ENCODE measurements at regions not wholly inside any gene's neighbourhood (a gene's known extent, or its start where the extent isn't known, plus 50 kb on each side); places are given as distances from the start of the nearest gene placed in this dataset.

GRCh38 chr10:65350611-65351010, 1575.2 kb upstream of the LRRTM3 start:
- Histone ChIP-seq H3K4me3 (ENCODE audit: low read depth, low read length) (no peak overlapping the region), H3K9me3 (no peaks in the 10 kb centered on the region), H3K27me3 (replicated peaks; ENCODE audit: control insufficient read depth, insufficient read depth, low read length) (no peaks in the 10 kb centered on the region), H3K4me1 (no peaks in the 10 kb centered on the region; the same call in 1 of the 2 replicates), H3K36me3 (ENCODE audit: control insufficient read depth, insufficient read depth, low read length) (no peaks in the 10 kb centered on the region)
- Mint-ChIP-seq H3K4me1 (ENCODE audit: low read depth, unreplicated experiment) (no peaks in the 10 kb centered on the region), H3K27ac (ENCODE audit: unreplicated experiment) (no peak overlapping the region), H3K9me3 (ENCODE audit: unreplicated experiment) (no peaks in the 10 kb centered on the region), H3K27me3 (ENCODE audit: insufficient read depth, unreplicated experiment) (no peaks in the 10 kb centered on the region), H3K36me3 (ENCODE audit: insufficient read depth, unreplicated experiment) (no peaks in the 10 kb centered on the region), H3K4me3 (ENCODE audit: unreplicated experiment) (no peak overlapping the region)
- ChIA-PET CTCF (no interaction called here), POLR2A (no interaction called here)
- TF ChIP-seq, protein P1, sequence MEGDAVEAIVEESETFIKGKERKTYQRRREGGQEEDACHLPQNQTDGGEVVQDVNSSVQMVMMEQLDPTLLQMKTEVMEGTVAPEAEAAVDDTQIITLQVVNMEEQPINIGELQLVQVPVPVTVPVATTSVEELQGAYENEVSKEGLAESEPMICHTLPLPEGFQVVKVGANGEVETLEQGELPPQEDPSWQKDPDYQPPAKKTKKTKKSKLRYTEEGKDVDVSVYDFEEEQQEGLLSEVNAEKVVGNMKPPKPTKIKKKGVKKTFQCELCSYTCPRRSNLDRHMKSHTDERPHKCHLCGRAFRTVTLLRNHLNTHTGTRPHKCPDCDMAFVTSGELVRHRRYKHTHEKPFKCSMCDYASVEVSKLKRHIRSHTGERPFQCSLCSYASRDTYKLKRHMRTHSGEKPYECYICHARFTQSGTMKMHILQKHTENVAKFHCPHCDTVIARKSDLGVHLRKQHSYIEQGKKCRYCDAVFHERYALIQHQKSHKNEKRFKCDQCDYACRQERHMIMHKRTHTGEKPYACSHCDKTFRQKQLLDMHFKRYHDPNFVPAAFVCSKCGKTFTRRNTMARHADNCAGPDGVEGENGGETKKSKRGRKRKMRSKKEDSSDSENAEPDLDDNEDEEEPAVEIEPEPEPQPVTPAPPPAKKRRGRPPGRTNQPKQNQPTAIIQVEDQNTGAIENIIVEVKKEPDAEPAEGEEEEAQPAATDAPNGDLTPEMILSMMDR (IDR thresholded peaks at IDR 0.05; ENCODE audit: insufficient read depth in 1 of 2, low read depth in 1 of 2, low read length in 1 of 2, severe bottlenecking in 1 of 2, unreplicated experiment in 1 of 2), result no peak
- BruUV-seq (replicated peaks), result no TSS peak
- intact Hi-C loops (cut with micrococcal nuclease; ENCODE audit: unreplicated experiment), result loop anchor here (10.0 kb wide), 2 partner anchors 376 to 734 kb away; no protein-coding TSS in a partner anchor
- DNase-seq, result no peak

DNA sequence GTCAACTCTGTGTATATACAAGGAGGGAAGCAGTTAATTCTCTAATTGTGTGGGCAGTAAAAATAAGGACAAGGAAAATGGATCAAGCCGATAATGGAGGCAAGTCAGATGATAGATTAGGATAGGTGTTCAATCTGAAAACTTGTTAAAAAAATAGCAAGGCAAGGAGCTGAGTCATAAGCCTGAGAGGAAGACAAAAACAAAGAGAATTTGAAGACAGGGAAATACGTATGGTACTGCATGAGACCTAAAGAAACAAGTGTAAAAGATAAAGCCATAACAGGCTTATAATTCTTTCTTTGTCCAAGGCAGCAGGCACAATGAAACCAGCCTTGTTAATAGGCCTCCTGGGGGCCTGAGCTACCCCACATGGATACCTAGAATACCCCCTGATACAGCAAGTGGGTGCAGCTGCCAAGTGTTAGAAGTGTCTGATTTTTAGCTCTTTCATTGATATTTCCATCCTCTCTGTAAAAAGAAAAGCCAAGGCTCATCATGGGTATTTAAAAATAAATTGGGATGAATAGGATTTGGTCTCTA, 1570.6 kb upstream of the LRRTM3 start:
- no peaks in the 10 kb centered on the region for H3K36me3 Mint-ChIP-seq (ENCODE audit: insufficient read depth, unreplicated experiment)
- no peak for DNase-seq
- no peaks in the 10 kb centered on the region for H3K27me3 Mint-ChIP-seq (ENCODE audit: insufficient read depth, unreplicated experiment)
- TF ChIP-seq, protein P1 (IDR thresholded peaks at IDR 0.05; ENCODE audit: insufficient read depth in 1 of 2, low read depth in 1 of 2, low read length in 1 of 2, severe bottlenecking in 1 of 2, unreplicated experiment in 1 of 2), result no peak
- ChIA-PET POLR2A (no interaction called here), CTCF (no interaction called here)
- no peak overlapping the region for H3K27ac Mint-ChIP-seq (ENCODE audit: unreplicated experiment)
- Histone ChIP-seq H3K4me3 (ENCODE audit: low read depth, low read length) (no peak overlapping the region), H3K9me3 (no peaks in the 10 kb centered on the region), H3K4me1 (no peaks in the 10 kb centered on the region), H3K27me3 (replicated peaks; ENCODE audit: control insufficient read depth, insufficient read depth, low read length) (no peaks in the 10 kb centered on the region), H3K36me3 (ENCODE audit: control insufficient read depth, insufficient read depth, low read length) (no peaks in the 10 kb centered on the region)
- H3K9me3 Mint-ChIP-seq (ENCODE audit: unreplicated experiment), result no peaks in the 10 kb centered on the region
- no peak overlapping the region for H3K4me3 Mint-ChIP-seq (ENCODE audit: unreplicated experiment)
- no TSS peak for BruUV-seq (replicated peaks)
- intact Hi-C loops (cut with micrococcal nuclease; ENCODE audit: unreplicated experiment), result loop anchor here (2.0 to 10.0 kb wide), 5 partner anchors 28 to 730 kb away; no protein-coding TSS in a partner anchor
- H3K4me1 Mint-ChIP-seq (ENCODE audit: low read depth, unreplicated experiment), result no peaks in the 10 kb centered on the region

DNA sequence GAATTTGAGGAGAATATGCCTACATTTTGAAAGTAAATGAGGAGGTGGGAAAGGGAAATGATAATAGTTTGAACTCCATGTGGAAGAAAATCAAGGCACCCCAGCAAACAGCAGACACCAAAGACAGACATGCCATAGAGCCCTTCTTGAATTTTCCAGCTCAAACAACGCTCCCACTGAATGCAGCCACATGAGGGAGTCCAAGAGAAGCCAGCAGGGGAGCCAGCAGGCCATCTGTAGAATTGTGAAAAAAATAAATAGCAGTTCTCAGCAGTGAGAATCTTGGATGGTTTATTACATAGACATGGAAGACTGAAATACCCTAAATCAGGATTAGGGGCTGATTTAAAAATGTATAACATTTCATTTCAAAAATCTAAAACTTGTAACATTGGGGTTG, 1567.3 kb upstream of the LRRTM3 start:
- no peaks in the 10 kb centered on the region for H3K36me3 ChIP-seq (ENCODE audit: control insufficient read depth, insufficient read depth, low read length)
- Mint-ChIP-seq H3K27ac (ENCODE audit: unreplicated experiment) (no peak overlapping the region), H3K36me3 (ENCODE audit: insufficient read depth, unreplicated experiment) (no peaks in the 10 kb centered on the region), H3K27me3 (ENCODE audit: insufficient read depth, unreplicated experiment) (no peaks in the 10 kb centered on the region), H3K9me3 (ENCODE audit: unreplicated experiment) (no peaks in the 10 kb centered on the region), H3K4me3 (ENCODE audit: unreplicated experiment) (no peak overlapping the region), H3K4me1 (ENCODE audit: low read depth, unreplicated experiment) (no peaks in the 10 kb centered on the region)
- DNase-seq, result peak; percentile 63 to 66
- H3K4me3 ChIP-seq (ENCODE audit: low read depth, low read length), result no peak overlapping the region
- H3K4me1 ChIP-seq, result no peaks in the 10 kb centered on the region
- ChIA-PET CTCF (interaction anchor here (0.6 to 1.7 kb wide), 3 partner anchors 12 to 499 kb away, joined by 3 to 4 read pairs (median 3); no protein-coding TSS in a partner anchor), POLR2A (no interaction called here)
- H3K27me3 ChIP-seq (replicated peaks; ENCODE audit: control insufficient read depth, insufficient read depth, low read length), result no peaks in the 10 kb centered on the region
- no TSS peak for BruUV-seq (replicated peaks)
- intact Hi-C loops (cut with micrococcal nuclease; ENCODE audit: unreplicated experiment), result loop anchor here (1.0 to 10.0 kb wide), 8 partner anchors 214 to 1573 kb away; no protein-coding TSS in a partner anchor
- no peaks in the 10 kb centered on the region; the same call in 1 of the 2 replicates for H3K9me3 ChIP-seq
- TF ChIP-seq, protein P1 (IDR thresholded peaks at IDR 0.05; ENCODE audit: insufficient read depth in 1 of 2, low read depth in 1 of 2, low read length in 1 of 2, severe bottlenecking in 1 of 2, unreplicated experiment in 1 of 2), result peak; percentile 84 to 93

All from Caco-2 (cell line).